HG02884 (cell line): ENCODE measurements at regions not wholly inside any gene's neighbourhood (a gene's known extent, or its start where the extent isn't known, plus 50 kb on each side); places are given as distances from the start of the nearest gene placed in this dataset.

Experiments used
- ATAC-seq: cut with Tn5 transposase; IDR thresholded peaks from one replicate; pipeline ENCODE4 v1.9.1; 2021; ENCODE audit warnings: mild to moderate bottlenecking, moderate library complexity; ENCODE audit not compliant: unreplicated experiment

DNA sequence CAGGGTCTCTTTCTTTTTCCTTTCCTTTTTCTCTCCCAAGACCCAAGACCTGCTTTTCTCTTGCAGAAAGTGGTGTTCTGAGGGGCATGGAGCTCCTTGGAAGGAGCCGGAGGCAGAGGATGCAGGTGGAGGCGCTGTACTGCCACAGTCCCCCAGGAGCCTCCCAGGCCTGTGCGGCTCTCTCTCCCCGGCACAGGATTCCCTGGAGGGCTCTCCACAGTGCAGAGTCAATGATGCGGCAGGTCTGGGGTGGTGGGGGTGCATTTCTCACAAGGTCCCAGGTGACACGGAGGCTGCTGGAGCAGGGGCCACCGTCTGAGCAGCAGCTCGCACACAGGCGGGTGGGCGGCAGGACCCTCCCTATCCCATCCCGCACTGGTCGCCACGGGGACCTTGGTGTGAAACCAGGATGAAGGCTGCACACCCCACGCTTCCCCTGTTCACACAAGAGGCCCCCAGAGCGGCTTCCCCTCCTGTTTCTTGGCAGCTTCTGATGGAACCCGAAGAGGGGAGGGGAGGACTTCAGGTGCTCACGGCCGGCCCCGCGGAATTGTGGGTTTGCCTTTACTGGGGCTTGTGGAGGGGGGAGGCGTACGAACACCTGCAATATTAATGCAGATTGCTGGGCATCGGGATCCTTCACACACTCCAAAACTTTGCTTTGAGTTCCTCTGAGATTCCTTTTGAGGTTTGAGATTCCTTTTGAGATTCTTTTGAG is 186.9 kb downstream of the ENGASE start:
- ATAC-seq, result no peak

DNA sequence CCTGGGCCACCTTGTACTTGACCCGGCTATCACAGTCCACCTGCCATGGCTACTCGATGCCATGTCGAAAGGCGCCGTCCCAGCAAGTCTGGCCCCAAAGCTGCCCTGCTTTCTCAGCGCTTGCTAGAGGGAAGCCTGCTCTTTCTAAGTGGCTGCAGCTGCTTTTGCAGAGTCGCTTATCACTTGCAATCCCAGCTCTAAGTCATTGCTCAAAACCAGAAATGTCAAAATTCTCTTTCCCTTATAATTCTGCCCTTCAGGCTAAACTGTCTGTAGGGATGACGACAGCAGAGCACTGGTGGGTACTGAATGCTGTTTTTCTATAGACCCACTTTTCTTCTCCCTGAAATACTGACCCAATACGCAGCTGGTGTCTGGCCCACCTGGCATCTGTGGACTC is 184.2 kb downstream of the ENGASE start:
- no peak for ATAC-seq

DNA sequence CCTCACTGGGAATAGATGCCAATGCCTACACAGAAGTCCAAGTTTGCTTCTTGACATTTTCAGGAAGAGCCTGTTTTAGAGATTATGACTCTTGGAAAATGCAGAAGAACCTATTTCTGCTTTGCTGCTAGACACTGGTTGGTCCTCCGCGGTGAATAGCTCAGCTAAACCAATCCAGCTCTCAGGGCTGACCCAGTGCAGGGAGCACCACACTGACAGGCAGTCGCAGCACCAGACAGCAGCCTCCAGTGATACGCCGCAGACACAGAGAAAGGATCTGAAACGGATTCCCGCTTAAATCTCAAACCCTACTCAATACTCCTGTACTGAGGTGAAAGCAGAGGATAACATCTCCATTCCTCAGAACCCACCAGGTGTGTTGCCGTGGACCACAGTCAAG is 183.4 kb downstream of the ENGASE start:
- no peak for ATAC-seq

DNA sequence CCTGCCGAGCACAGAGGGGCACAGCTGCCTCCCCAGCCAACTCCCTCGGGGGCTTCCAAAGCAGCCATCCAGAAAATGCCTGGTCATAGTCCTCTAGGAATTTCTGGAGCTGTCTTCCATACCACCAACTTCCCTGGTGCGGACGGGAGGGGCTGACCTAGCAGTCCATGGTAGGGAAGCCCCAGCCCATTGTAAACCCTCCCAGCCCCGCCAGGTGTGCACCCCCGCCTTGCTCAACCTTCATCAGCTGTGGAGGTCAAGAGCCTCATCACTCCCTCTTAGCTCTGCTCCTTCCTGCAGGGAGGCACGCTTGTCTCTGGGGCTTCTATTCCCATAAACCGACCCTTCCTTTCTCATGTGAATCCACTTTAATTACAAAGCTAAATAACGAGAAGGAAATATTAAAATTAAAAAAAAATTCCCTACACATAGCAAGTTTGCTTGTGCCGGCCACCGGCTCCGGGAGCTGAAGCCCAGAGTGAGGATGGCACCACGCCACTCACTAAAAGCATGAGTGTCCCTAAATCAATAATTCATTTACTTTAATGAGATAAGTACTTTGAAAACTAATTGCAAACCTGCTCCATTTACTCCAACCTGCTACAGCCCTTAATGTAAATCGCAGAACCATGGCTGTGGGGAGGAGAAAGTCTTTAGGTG is 181.4 kb downstream of the ENGASE start:
- ATAC-seq, result no peak

DNA sequence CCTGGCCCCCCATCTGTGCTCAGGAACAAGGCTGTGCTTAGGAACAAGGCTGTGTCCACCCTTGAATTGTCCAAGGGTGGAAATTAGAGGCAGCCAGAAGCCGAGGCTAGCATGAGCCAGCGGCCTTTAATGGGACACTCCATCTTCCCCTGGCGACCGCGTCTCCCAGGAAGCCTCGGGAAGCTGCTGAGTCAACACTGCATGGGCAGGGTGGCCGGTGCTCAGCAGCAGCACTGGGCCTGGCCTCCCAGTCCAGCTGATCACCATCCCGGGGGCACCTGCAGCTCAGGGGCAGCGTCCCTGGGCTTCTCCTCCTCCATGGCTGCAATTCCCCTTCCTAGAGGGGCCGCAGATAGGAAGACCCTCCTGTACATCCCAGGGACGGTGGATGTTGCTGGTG is 180.8 kb downstream of the ENGASE start:
- no peak for ATAC-seq

DNA sequence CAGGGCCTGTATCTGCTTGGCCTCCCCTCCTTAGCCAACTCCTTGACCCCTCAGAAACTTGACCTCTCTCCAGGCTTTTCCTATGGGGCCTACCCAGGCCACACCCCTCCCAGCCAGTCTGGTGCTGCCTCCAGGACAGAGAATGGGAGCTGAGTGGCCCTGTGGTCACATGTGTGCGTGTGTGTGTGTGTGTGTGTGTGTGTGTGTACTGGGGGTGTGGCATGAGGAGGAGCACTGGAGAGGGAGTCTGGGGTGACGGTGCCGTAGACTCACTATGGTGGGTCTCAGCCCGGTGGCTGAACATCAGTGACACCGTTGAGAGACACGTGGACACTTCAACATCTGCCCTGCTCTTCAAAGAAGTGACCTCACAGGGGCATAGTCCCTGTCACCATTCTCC is 180.4 kb downstream of the ENGASE start:
- ATAC-seq, result no peak

DNA sequence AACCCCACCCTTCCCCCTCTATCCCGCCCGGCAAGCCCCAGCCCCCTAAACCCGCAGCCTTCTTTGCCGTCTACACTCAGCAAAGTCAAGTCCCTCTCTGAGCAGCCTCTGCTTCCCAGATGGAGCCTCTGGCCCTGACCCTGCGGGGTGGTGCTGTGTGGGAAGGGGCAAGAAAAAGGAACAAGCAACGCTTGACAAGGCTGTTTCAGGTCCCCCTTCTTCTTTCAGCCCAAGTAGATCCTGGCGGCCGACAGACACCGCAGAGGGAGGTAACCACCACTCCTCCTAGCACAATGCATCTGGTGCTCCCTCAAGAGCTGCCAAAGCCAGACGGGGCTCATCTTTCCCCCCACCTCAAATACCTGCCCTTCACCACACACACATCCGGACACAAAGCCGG is 178.3 kb downstream of the ENGASE start:
- no peak for ATAC-seq

DNA sequence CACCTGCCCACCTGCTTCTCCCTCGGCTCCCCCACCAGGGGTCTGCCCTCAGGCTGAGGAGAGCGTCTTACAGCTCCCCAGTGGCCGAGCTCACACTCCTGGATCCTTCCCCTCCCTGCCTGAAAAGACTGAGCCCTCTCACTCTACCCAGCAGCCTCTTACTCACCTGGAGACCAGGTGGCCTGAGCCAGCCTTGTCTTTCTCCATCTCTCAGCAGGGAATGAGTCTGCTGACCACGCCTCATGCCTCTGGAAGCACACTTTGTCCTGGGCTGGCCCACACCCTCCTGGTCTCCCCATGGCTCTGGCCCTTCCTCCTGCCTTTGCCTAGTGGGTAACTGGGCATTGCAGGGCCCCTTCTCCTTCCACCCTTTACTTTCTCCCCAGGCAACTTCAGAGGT is 177.2 kb downstream of the ENGASE start:
- ATAC-seq, result no peak

DNA sequence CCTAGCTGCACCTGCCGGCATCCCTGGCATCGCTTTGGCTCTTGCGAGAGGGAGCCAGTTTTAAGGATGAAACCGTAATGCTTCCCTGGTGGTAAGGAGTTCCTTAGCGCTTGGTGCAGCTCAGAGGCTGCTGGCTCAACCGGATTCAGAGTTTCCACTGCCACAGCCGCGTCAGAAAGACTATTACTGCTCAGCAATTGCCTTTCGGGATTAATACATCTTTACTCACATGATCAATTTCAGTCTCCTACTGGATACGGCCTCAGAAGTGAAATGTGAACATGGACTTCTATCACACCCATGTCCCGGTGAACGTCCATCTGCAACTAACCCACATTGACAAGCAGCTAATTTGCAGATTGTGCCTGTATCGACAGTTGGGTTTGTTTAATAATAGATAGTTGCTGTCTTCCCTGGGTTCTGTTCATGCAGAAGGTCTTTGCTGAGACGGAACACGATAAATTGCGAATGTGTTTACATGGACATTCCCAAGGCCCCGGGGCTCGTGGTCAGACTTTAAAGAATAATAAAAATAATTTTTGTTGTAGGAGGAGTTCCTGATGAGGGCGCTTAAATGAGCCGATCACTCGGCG is 175.4 kb downstream of the ENGASE start:
- ATAC-seq, result no peak

DNA sequence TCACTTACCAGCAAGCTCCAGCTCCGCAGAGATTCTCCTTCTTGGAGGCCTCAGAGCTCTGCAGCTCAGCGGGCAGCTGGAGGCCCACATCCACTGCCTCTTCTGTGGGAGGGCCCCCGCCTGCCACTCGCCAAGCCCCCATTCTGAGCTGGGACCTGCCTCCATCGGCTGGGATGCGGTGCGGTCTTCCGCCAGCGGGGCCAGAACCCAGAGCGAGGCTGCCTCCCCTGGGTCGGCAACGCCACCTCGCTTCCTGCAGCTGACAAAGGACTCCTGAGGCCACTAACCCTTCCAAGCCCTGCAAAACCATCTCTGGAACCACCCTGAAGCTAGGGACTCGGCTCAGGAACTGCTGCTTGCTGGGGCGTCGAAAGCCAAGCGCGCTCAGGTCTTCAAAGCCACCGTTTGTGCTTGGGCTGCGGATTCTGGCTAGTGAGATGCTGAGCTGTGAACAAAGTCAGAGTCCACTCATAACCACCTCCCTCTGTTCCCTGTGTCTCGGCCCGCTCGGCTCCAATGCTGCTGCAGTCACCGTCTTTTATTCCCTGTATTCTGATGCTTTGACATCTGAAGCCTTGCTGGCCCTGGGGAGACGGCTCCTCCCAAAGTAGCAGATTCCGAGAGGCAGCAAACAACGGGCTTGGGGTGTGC is 174.3 kb downstream of the ENGASE start:
- ATAC-seq, result no peak

DNA sequence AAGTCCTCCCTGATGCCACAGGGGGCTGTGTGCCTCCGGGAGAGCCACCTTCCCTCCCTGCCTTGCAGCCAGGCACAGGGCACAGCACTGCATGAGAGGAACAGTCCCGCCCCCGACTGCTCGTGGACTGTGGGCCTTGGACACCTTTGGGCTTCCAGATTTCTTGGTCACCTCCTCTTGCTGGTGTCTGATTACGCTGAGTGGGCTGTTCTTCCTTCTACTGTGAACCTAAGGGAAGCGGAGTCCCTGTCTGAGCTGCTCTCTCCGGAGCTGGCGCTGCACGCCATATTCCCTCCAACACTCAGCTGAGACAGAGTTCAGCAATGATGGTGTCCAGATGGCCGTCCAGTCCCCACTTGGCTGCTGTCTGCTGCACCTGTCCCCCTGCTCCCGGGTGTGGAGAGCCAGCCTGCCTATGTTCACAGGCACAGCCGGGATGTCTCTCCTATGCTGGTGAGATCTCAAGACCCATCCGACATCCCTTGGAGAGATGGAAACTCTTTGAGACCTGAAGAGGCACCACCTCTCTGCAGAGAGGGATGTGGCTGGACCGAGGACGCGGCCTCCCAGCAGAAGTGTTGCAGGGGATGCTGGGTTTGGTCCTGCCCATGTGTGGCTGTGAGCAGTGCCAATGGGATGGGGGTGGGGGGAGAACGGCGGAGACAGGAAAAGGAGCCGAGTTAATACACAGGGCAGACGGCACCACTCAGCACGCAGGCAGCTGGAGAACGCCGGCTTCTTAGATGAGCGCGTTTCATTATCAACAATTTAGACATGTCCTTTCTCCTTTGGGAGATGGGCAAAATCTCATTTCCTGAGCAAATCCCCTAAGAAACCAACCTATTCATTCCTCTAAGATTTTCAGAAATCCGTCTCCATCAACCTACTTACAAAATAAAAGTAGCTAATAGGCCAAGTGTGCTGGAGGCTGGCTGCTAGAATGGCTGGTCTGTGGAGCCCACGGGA is 171.9 kb downstream of the ENGASE start:
- no peak for ATAC-seq

DNA sequence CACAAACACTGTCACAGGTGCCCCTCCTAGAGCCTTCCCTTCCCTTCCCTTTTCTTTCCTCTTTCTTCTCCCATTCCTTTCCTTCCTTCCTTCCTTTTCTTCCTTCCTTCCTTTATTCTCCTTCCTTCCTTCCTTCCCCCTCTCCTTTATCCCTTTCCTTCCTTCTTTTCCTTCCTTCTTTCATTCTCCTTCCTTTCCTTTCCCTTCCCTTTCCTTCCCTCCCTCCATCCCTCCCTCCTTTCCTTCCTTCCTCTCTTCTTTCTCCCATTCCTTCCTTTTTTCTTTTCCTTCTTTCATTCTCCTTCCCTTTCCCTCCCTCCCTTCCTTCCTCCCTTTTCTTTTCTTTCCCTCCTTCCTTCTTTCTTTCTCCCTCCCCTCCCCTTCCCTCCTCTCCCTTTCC is 170.0 kb downstream of the ENGASE start:
- ATAC-seq, result no peak

DNA sequence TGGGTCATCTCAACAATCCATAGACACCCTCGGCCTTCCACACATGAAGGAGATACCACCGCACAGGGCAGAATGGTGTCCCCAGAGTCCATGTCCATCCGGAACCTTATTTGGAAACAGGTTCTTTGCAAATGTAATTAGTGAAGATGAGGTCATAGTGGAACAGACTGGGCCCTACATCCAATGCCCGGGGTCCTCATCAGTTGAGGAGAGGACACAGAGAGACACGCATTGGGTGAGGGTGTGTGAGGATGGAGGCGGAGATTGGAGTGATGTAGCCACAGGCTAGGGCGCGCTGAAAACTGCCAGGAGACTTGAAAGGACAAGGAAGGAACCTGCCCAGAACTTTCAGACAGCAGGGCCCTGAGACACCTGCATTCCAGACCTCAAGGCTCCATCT is 169.4 kb downstream of the ENGASE start:
- ATAC-seq, result no peak

DNA sequence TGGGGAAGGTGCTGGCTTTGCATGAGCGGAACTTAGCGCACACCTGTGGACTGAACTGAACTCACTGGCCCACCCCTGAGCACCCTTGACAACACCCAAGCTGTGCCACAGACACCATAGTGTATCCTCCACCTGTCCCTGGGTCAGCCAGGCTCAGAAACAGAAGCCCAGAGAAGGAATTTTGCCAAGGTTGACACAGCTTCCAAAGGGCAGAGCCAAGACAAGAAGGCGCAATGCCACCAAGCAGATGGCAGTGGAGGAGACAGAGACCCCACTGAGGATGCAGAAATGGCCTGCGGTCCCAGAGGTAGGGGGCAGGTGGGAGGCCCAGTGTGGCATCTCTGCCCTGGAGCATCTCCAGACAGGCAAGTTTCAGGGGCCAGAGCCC is 169.0 kb downstream of the ENGASE start:
- no peak for ATAC-seq

DNA sequence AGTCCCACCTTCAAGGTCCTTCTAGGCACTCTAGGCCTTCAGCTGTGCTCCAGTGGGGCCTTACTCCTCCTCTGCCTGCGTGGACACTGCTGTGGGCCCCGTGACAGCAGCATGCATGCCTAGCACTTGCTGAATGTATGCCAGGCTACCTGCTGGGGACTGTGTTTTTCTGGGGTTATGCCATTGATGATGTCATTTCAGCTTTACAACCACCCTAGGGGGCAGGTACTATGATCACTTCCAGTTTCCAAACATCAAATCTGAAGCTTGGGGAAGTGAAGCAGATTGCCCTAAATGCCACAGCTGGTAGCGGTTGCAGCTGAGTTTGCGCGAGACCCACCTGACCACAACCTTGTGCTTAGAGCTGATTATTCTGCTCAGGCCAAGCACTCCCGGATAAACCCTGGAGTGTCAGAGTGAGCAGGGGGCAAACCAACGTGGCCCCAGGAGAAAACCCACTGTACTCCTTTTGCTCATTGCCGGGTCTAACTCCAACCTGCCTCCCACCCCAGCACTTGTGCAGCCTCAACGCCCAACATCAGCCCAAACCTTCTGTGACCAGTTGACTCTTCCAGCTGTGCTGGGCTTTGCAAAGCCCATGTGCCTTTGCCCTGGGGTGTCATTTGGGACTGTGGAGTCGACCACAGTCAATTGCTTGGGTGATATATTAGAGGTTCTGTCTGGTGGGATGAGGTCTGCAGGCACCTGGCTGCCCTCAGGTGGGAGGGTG is 168.4 kb downstream of the ENGASE start:
- ATAC-seq, result no peak

DNA sequence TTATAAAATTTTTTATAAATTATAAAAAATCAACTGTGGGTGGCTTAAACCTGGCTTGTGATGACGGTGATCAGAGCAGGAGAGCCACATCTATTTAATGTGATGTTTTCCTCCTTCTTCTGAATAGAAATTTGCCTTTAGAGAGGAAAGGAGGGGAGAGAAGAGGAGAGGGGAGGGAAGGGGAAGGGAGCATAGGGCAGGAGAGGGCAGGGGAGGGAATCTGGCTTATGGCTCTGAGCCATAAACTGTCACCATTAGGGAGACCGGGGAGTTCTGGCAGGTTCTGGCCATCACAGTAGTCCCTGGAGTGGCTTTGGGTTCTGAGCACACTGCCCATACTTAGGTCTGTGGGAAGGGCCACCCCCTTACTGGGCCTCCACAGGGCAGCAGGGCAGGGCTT is 167.8 kb downstream of the ENGASE start:
- ATAC-seq, result no peak

DNA sequence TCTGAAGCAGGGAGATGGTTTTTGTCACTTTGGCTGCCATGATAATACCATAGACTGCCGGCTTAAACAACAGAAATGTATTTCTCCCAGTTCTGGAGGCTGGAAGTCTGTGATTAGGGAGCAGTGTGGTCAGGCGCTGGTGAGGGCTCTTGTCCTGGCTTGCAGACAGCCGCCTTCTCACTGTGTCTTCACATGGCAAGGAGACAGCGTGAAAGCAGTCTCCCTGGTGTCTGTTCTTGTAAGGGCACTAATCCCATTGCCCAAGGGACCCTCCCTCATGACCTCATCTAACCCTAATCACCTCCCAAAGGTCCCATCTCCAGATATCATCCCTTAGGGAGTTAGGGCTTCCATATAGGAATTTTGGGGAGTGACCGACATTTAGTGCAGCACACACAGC is 167.0 kb downstream of the ENGASE start:
- ATAC-seq, result no peak

DNA sequence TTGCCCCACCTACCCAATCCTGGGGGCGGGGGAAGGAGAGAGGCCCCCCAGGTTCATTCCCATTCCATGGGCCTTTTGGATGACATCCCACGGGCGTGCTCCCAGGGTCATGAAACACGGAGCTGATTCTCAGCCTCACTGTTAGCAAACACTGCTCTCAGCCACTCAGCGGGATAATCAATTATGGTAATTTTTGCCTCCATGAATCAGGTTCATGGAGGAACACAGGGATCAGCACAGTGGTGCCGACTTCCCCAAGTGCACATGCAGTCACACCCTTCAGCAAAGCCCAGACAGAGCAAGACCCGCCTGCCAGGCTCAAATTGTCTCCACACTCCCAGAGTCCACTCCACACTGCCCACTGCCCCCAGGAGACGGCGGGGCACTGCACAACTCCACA is 164.6 kb downstream of the ENGASE start:
- ATAC-seq, result no peak

DNA sequence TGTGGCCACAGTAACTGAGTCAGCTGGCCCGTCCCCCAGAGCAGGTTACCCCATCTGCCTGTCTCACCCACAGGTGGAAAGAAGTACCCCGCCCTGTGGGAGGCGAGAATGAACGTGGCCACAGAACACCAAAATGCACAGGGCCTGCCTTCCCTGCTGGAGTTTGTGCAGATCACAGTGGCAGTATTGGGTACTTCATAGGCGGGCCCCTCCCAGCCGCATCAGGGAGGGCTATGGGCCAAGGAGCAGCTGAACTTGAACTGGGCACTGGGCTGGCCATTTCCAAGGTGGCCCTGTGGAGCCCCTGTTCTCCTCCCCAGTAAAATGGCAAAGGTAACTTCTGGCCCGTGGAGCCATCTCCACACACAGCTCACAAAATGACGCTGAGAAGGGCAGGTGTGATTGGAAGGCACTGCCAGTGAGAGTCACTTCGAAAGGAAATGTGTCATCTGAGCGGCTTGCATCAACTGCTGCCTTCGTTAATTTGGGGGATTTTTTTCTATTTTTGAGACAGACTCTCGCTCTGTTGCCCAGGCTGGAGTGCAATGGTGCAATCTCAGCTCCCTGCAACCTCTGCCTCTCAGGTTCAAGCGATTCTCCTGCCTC is 162.9 kb downstream of the ENGASE start:
- no peak for ATAC-seq

DNA sequence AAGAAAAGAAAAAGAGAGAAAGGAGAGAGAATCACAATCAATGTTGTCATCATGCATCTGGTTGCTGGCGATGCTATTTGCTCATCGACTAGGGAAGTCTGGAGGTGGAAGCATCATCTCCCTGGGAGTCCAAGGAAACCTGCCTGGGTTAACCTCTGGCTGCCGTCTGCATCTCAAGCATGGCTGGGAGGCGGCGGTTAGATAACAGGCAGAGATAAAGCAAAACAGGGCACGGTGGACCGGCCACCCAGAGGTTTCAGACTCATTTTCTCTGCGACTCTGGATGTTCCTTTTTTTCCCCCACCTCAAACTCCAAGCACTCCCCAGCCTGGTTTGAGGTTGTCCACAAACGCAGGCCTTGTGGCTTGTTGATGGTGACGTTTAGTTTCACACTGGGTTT is 161.2 kb downstream of the ENGASE start:
- ATAC-seq, result no peak
